AG20443 (cell line): ENCODE measurements at regions not wholly inside any gene's neighbourhood (a gene's known extent, or its start where the extent isn't known, plus 50 kb on each side); places are given as distances from the start of the nearest gene placed in this dataset.

Experiments
- DNase-seq: peaks from one replicate; pipeline ENCODE4 v3.0.0; 2012; ENCODE audit warnings: low spot score, mixed read lengths

DNA sequence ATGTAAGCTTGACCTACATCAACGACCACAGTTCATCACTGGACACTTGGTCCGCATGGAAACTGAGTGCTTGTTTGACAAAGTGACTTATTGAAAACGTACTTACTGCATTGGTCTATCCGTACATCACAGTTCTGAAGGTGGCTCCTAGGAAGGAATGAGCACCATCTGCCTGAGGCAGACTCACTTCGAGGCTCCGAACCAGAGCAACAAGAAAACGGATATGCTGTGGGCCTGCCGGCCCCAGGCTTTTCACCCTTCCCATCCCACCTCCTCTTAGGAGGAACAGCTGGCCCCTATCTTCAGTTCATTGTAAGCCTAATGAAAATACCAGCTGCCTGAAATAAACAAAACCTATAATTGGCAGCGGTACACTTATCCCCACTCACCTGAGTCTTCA is 67.2 kb upstream of the TSLP start:
- no peak for DNase-seq

DNA sequence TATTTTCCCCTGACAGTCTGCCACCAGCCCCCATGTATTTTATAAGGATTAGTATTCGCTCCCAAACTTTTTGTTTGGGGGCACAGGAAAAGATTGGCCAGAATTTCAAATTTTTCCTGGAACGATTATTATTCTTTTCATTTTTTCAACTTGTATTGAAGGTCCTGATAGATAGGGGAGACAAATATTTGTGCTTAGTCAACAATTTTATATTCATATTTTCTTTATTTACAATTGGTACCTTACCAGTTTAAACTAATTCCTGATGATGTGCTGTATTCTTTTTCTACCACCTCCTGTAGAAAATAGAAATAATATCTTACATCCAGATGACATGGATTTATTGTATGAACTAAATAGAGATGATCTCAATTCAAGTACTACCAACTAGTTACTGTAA is 60.7 kb upstream of the TSLP start:
- DNase-seq, result no peak

DNA sequence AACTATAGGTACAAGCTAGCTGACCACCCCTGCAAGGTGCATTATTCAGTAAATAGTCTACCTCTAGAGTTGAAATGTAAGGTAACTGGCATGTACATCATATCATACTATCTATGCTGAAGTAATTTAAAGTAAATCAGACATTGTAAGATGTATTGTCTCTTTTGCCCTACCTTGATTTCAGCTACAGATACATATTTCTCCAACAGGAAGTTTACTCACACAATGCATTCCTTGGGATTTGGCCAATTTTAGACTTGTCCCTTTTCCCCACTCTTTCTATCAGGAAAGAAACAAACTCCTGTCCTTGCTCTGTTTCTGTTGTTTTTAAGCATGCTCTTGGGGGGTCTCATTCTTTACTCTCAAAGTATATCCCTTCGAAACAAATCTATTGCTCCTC is 58.5 kb upstream of the TSLP start:
- DNase-seq, result no peak

DNA sequence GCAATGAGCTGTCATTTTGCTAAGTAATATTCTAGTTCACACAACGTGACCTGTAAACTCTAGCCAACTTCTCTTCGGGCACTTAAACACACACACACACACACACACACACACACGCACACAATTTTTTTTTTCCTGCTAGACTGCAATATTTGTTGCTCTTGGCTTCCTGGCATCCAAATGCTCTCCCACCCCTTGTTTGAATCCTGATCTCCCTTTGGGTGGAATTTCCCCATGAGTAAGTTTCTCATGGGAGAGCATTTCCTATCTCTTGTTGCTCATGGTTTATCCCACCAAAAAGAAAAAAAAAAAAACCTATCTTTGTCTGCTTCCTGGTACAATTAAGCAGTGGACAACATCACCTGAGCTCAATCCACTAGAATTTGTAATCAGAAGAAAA is 54.7 kb upstream of the TSLP start:
- no peak for DNase-seq

DNA sequence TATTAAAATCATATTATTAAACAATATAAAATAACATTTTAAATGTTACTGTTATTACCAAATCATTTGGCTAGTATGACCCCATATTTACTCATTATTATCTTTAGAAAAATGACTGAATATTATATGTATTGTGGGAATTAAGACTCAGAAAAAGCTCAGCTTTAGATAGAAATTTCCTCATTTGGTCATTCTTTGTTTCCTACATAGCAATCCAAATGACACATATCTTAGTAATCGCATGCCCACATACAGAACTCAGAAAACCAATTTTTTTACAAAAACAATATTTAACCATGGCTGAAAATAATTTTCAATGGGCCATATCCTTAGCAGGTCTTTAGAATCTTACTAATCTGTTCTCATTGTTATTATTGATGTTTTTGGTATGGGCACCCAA is 53.8 kb upstream of the TSLP start:
- DNase-seq, result no peak
